Uterus (tissue), 2 donors: ENCODE measurements at regions not wholly inside any gene's neighbourhood (a gene's known extent, or its start where the extent isn't known, plus 50 kb on each side); places are given as distances from the start of the nearest gene placed in this dataset.

Source experiments
- POLR2A ChIP-seq, 2 donors: fragments of 450-650 bp; IDR thresholded peaks; one replicate each; pipeline ENCODE4 v1.6.1; 2016; ENCODE audit warnings: antibody characterized with exemption in 2 of 2, mild to moderate bottlenecking in 1 of 2, moderate library complexity in 1 of 2
- TF ChIP-seq, protein P1 (sequence below), 4 experiments: fragments of 200-600 bp in 2 of 4; fragments of 450-650 bp in 2 of 4; sonication (generic) in 2 of 4; IDR thresholded peaks; one replicate each; pipeline ENCODE4 v1.5.1; 2016 to 2019; ENCODE audit warnings: antibody characterized with exemption in 4 of 4, mild to moderate bottlenecking in 2 of 4, moderate library complexity in 1 of 4

DNA sequence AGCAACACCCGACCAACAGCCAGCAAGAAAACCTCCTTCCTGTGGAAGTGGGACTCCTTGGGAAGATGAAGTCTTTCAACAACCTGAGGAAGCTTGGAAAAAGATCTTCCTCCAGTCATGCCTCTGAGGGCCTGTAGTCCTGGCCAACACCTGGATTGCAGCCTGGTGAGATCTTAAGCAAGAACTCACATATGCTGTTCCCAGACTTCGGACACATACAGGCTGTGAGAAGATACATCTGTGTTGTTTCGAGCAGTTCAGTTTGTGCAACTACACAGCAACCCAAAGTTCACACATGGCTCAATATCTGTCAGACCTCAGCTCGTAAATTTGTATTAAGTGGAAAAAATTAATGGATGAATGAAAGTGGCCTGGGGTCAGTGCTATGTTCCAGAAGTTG, 65.1 kb upstream of the UBAC2 start:
- TF ChIP-seq POLR2A (IDR thresholded peaks at IDR 0.05): no peak
- TF ChIP-seq, protein P1, sequence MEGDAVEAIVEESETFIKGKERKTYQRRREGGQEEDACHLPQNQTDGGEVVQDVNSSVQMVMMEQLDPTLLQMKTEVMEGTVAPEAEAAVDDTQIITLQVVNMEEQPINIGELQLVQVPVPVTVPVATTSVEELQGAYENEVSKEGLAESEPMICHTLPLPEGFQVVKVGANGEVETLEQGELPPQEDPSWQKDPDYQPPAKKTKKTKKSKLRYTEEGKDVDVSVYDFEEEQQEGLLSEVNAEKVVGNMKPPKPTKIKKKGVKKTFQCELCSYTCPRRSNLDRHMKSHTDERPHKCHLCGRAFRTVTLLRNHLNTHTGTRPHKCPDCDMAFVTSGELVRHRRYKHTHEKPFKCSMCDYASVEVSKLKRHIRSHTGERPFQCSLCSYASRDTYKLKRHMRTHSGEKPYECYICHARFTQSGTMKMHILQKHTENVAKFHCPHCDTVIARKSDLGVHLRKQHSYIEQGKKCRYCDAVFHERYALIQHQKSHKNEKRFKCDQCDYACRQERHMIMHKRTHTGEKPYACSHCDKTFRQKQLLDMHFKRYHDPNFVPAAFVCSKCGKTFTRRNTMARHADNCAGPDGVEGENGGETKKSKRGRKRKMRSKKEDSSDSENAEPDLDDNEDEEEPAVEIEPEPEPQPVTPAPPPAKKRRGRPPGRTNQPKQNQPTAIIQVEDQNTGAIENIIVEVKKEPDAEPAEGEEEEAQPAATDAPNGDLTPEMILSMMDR (IDR thresholded peaks at IDR 0.05): no peak
